Mesenchymal stem cell (in vitro differentiated cells and primary cell): ENCODE measurements at regions not wholly inside any gene's neighbourhood (a gene's known extent, or its start where the extent isn't known, plus 50 kb on each side); places are given as distances from the start of the nearest gene placed in this dataset.
A peak's percentile ranks its signal among the peaks of the same experiment; 100 is the strongest.

Source experiments
- DNase-seq: peaks from one replicate; pipeline ENCODE4 v3.0.0-alpha.2; 2013
- H2AFZ ChIP-seq: one replicate; pipeline ENCODE4 v1.6.1; 2013; ENCODE audit warnings: low read depth, mild to moderate bottlenecking, control low read depth, inconsistent platforms, low read length, moderate library complexity
- H2AK5ac ChIP-seq: 2 replicates; pipeline ENCODE4 v1.6.1; 2013; ENCODE audit warnings: low read length, moderate library complexity, mild to moderate bottlenecking, inconsistent platforms; ENCODE audit not compliant: severe bottlenecking
- H2BK120ac ChIP-seq: one replicate; pipeline ENCODE4 v1.6.1; 2013; ENCODE audit warnings: low read depth, mild to moderate bottlenecking, inconsistent platforms, low read length, moderate library complexity
- H2BK12ac ChIP-seq, 2 experiments: one replicate each; pipeline ENCODE4 v1.6.1; 2013; ENCODE audit warnings: inconsistent platforms in 2 of 2, low read length in 2 of 2, mild to moderate bottlenecking in 2 of 2, moderate library complexity in 2 of 2, control low read depth in 1 of 2
- H2BK15ac ChIP-seq: one replicate; pipeline ENCODE4 v1.6.1; 2013; ENCODE audit warnings: mild to moderate bottlenecking, low read depth, inconsistent platforms; ENCODE audit not compliant: poor library complexity, severe bottlenecking
- H2BK5ac ChIP-seq: 2 replicates; pipeline ENCODE4 v1.6.1; 2013; ENCODE audit warnings: low read depth, mild to moderate bottlenecking, low read length, control low read depth, inconsistent platforms; ENCODE audit not compliant: poor library complexity, severe bottlenecking
- H3K14ac ChIP-seq, 2 experiments: one replicate each; pipeline ENCODE4 v1.6.1; 2013; ENCODE audit warnings: inconsistent platforms in 2 of 2, low read length in 2 of 2, control low read depth in 1 of 2, mild to moderate bottlenecking in 1 of 2, moderate library complexity in 1 of 2
- H3K18ac ChIP-seq, 2 experiments: one replicate each; pipeline ENCODE4 v1.6.1; 2013; ENCODE audit warnings: inconsistent platforms in 2 of 2, low read length in 2 of 2, control low read depth in 1 of 2, low read depth in 1 of 2, mild to moderate bottlenecking in 1 of 2
- H3K23ac ChIP-seq, 2 experiments: one replicate each; pipeline ENCODE4 v1.6.1; 2013; ENCODE audit warnings: inconsistent platforms in 2 of 2, low read length in 2 of 2, mild to moderate bottlenecking in 2 of 2, moderate library complexity in 2 of 2, control low read depth in 1 of 2
- H3K27ac ChIP-seq: 2 replicates; pipeline ENCODE4 v1.5.1; 2013; ENCODE audit warnings: mild to moderate bottlenecking, moderate library complexity, low read length, control low read depth, inconsistent platforms; ENCODE audit not compliant: poor library complexity, severe bottlenecking
- H3K27me3 ChIP-seq, 2 experiments: 2 replicates each; pipeline versions ENCODE4 v1.6.1 to v1.7.0; 2013; ENCODE audit warnings: low read length in 2 of 2, mild to moderate bottlenecking in 2 of 2, moderate library complexity in 2 of 2, control low read depth in 1 of 2, inconsistent platforms in 1 of 2; ENCODE audit not compliant: control insufficient read depth in 1 of 2, insufficient read depth in 1 of 2
- H3K36me3 ChIP-seq, 2 experiments: 2 replicates each; pipeline versions ENCODE4 v1.6.1 to v1.7.0; 2013; ENCODE audit warnings: low read length in 2 of 2, control low read depth in 1 of 2, inconsistent platforms in 1 of 2, low read depth in 1 of 2, mild to moderate bottlenecking in 1 of 2; ENCODE audit not compliant: insufficient read depth in 2 of 2, control insufficient read depth in 1 of 2
- H3K4ac ChIP-seq, 2 experiments: one replicate each; pipeline ENCODE4 v1.6.1; 2013; ENCODE audit warnings: inconsistent platforms in 2 of 2, low read length in 2 of 2, mild to moderate bottlenecking in 2 of 2, moderate library complexity in 2 of 2, control low read depth in 1 of 2, low read depth in 1 of 2
- H3K4me1 ChIP-seq: 2 replicates; pipeline ENCODE4 v1.6.1; 2013; ENCODE audit warnings: low read depth, low read length, control low read depth; ENCODE audit not compliant: control insufficient read depth, insufficient read depth
- H3K4me2 ChIP-seq: 2 replicates; pipeline ENCODE4 v1.6.1; 2013; ENCODE audit warnings: low read length, mild to moderate bottlenecking, inconsistent platforms; ENCODE audit not compliant: poor library complexity, severe bottlenecking
- H3K4me3 ChIP-seq, 2 experiments: 2 replicates each; pipeline versions ENCODE4 v1.5.1 to v1.7.0; 2013; ENCODE audit warnings: low read length in 2 of 2, mild to moderate bottlenecking in 2 of 2, control low read depth in 1 of 2, low read depth in 1 of 2; ENCODE audit not compliant: insufficient read depth in 1 of 2
- H3K79me1 ChIP-seq: replicated peaks from 2 replicates; pipeline ENCODE4 v1.6.1; 2013; ENCODE audit warnings: mild to moderate bottlenecking, control low read depth, low read length, inconsistent platforms; ENCODE audit not compliant: poor library complexity, severe bottlenecking
- H3K9ac ChIP-seq: 2 replicates; pipeline ENCODE4 v1.7.0; 2013; ENCODE audit warnings: mild to moderate bottlenecking, low read length, moderate library complexity
- H3K9me3 ChIP-seq: 2 replicates; pipeline ENCODE4 v1.7.0; 2013; ENCODE audit warnings: mild to moderate bottlenecking, low read length; ENCODE audit not compliant: control insufficient read depth
- H4K8ac ChIP-seq: one replicate; pipeline ENCODE4 v1.6.1; 2013; ENCODE audit warnings: inconsistent platforms, mild to moderate bottlenecking, low read length, moderate library complexity
- H4K91ac ChIP-seq: one replicate; pipeline ENCODE4 v1.6.1; 2013; ENCODE audit warnings: mild to moderate bottlenecking, low read length, inconsistent platforms
- WGBS: methylation state at CpG from one replicate; pipeline ENCODE4 v1.1.7; 2013; ENCODE audit warnings: mixed read lengths; 5-methylcytosine and 5-hydroxymethylcytosine counted together

GRCh38 chr18:76712511-76713140 lies 109.7 kb upstream of the ZNF236 start:
- no peaks in the 10 kb centered on the region for H3K27me3 ChIP-seq
- H3K36me3 ChIP-seq: no peaks in the 10 kb centered on the region
- H2BK12ac ChIP-seq: no peak overlapping the region
- WGBS: 55% methylated on average over 16 of the region's 16 CpGs
- no peak overlapping the region for H2BK15ac ChIP-seq
- no peak overlapping the region for H3K14ac ChIP-seq
- no peak overlapping the region for H3K4me2 ChIP-seq
- peaks cover 3% of the 10 kb centered on the region for H3K4me1 ChIP-seq
- H3K27ac ChIP-seq: no peak overlapping the region
- no peak overlapping the region for H2BK5ac ChIP-seq
- H3K4me3 ChIP-seq: no peak overlapping the region
- H4K91ac ChIP-seq: peak overlapping the region; percentile 21
- no peak overlapping the region for H3K4ac ChIP-seq
- no peak overlapping the region for H2AK5ac ChIP-seq
- peak overlapping the region; percentile 21 for H4K8ac ChIP-seq
- H3K9me3 ChIP-seq: no peaks in the 10 kb centered on the region
- no peak overlapping the region for H3K18ac ChIP-seq
- H3K79me1 ChIP-seq: no peaks in the 10 kb centered on the region
- no peak overlapping the region for H2AFZ ChIP-seq
- no peak overlapping the region for H3K9ac ChIP-seq
- H2BK120ac ChIP-seq: no peak overlapping the region
- DNase-seq: no peak
- no peak overlapping the region for H3K23ac ChIP-seq

DNA sequence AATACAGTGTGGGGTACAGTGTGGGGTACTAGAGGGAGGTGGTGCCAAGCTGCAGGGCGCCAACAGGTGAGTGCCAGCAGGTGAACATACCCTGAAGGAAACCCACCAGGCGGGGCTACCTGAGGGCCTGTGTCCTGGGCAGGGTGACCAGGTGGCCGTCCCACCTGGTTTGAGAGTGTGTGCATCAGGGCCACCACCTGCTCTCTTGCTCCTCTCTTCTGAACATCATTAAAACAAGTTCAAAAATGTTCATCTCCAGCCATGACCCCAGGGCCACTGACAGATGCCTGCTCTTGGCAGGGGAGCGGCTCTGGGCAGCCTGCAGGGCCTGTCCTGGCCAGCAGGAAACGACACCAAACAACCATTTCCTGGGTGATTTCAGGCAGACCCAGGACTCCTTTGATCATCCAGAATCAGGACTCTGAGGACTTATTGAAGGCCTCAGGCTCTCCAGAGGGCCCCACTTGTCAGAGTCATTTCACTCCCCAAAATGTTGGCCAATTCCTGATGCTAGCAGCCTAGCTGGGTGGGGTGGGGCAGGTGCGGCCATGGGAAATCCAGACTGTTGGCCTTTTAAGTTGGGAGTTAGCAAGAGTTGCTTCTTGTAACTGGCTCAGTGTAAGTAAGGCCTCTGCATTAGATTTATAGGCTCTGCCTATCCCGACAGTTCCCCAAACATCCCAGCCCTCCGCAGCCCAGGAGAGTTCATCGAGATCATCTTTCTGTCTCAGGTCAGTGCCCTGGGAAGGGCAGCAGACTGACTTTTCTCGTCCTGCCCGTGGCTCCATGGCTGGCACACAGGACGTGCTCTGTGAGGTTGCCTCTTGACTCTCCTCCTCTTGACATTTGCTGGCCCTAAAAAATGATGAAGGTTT lies 111.5 kb upstream of the ZNF236 start:
- H2AFZ ChIP-seq: no peak overlapping the region
- no peak overlapping the region for H3K18ac ChIP-seq
- H3K14ac ChIP-seq: no peak overlapping the region
- H2BK120ac ChIP-seq: no peak overlapping the region
- no peak overlapping the region for H2AK5ac ChIP-seq
- H4K91ac ChIP-seq: no peak overlapping the region
- H3K79me1 ChIP-seq: no peaks in the 10 kb centered on the region
- no peak overlapping the region for H3K23ac ChIP-seq
- H3K4me1 ChIP-seq: peaks cover 3% of the 10 kb centered on the region
- no peak overlapping the region for H3K9ac ChIP-seq
- H4K8ac ChIP-seq: no peak overlapping the region
- H3K27ac ChIP-seq: no peak overlapping the region
- H3K4me3 ChIP-seq: no peak overlapping the region
- no peaks in the 10 kb centered on the region for H3K27me3 ChIP-seq
- no peak overlapping the region for H3K4me2 ChIP-seq
- no peaks in the 10 kb centered on the region for H3K9me3 ChIP-seq
- DNase-seq: no peak
- no peak overlapping the region for H2BK15ac ChIP-seq
- H2BK5ac ChIP-seq: no peak overlapping the region
- no peak overlapping the region for H3K4ac ChIP-seq
- H3K36me3 ChIP-seq: no peaks in the 10 kb centered on the region
- H2BK12ac ChIP-seq: no peak overlapping the region
- WGBS: 80% methylated on average over 11 of the region's 12 CpGs

GRCh38 chr18:76709659-76710645 lies 112.4 kb upstream of the ZNF236 start:
- peak; percentile 71 for DNase-seq
- H3K4ac ChIP-seq: peak overlapping the region in 1 of 2 experiments; percentile 26
- H3K36me3 ChIP-seq: no peaks in the 10 kb centered on the region
- H3K9me3 ChIP-seq: no peaks in the 10 kb centered on the region
- no peak overlapping the region for H2AK5ac ChIP-seq
- H3K14ac ChIP-seq: no peak overlapping the region
- H3K79me1 ChIP-seq: no peaks in the 10 kb centered on the region
- 37% methylated on average over 28 of the region's 29 CpGs for WGBS
- no peak overlapping the region for H3K23ac ChIP-seq
- peak overlapping the region; percentile 57 for H3K4me2 ChIP-seq
- H3K9ac ChIP-seq: peak overlapping the region; percentile 64
- H2BK5ac ChIP-seq: no peak overlapping the region
- H4K8ac ChIP-seq: peak overlapping the region; percentile 89
- H2BK120ac ChIP-seq: no peak overlapping the region
- no peak overlapping the region for H4K91ac ChIP-seq
- no peak overlapping the region for H3K27ac ChIP-seq
- no peaks in the 10 kb centered on the region for H3K27me3 ChIP-seq
- H2BK12ac ChIP-seq: peak overlapping the region in 1 of 2 experiments; percentile 57
- peaks cover 3% of the 10 kb centered on the region for H3K4me1 ChIP-seq
- peak overlapping the region in 1 of 2 experiments; percentile 54 for H3K4me3 ChIP-seq
- peak overlapping the region in 1 of 2 experiments; percentile 67 for H3K18ac ChIP-seq
- H2AFZ ChIP-seq: peak overlapping the region; percentile 72
- H2BK15ac ChIP-seq: no peak overlapping the region
